ENCODE measurements at regions not wholly inside any gene's neighbourhood (a gene's known extent, or its start where the extent isn't known, plus 50 kb on each side); places are given as distances from the start of the nearest gene placed in this dataset.

DNA sequence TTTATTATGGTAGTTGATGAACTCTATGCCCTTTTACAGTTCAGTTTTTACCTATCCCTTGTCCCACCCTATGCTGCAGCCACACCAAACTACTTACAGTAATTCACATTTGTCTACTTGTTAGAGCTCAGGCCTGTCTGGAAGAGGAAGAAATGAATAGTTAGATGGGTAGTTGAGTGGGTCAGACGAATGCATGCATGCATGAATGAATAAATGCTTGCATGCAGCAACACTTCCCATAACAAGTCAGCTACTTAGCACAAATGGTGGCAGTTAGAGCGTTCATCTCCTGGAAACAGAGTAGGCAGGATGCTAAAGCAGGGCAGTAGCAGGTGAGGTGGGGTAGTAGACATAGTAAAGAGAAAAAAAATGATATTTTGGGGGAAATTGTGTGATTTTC lies 322.3 kb downstream of the NDFIP2 start:
- H3K27me3 ChIP-seq (ENCODE audit: control insufficient read depth in 4 of 4, insufficient read depth in 4 of 4, low read length in 3 of 4), result peaks cover 0 to 5% (median 0%) of the 10 kb centered on the region in 4 donors
- H3K9ac ChIP-seq (ENCODE audit: low read depth in 1 of 2, low read length in 2 of 2), result no peak overlapping the region
- no peaks in the 10 kb centered on the region for H3K9me3 ChIP-seq (ENCODE audit: control insufficient read depth in 4 of 4, low read length in 3 of 4)
- no peak overlapping the region for H3K27ac ChIP-seq (ENCODE audit: low read depth in 1 of 2, low read length in 2 of 2)
- 77% methylated on average over 2 of the region's 2 CpGs for WGBS
- no peak overlapping the region for H3K4me3 ChIP-seq (ENCODE audit: low read depth in 1 of 3, low read length in 3 of 3)
- TF ChIP-seq HNF4A (conservative IDR thresholded peaks at IDR 0.05) (no peak), GABPA (IDR thresholded peaks at IDR 0.05 in 1 of 2, conservative IDR thresholded peaks at IDR 0.05 in 1 of 2) (no peak), TAF1 (conservative IDR thresholded peaks at IDR 0.05) (no peak), RAD21 (IDR thresholded peaks at IDR 0.05) (no peak), RXRA (IDR thresholded peaks at IDR 0.05) (no peak), FOXA2 (IDR thresholded peaks at IDR 0.05) (no peak), EGR1 (IDR thresholded peaks at IDR 0.05; ENCODE audit: low read depth in 2 of 2) (no peak), YY1 (IDR thresholded peaks at IDR 0.05) (no peak), FOXA1 (IDR thresholded peaks at IDR 0.05) (no peak), NR2F2 (IDR thresholded peaks at IDR 0.05) (no peak), HNF4G (IDR thresholded peaks at IDR 0.05) (no peak), JUND (IDR thresholded peaks at IDR 0.05) (no peak), SP1 (IDR thresholded peaks at IDR 0.05) (no peak)
- TF ChIP-seq, protein P1, sequence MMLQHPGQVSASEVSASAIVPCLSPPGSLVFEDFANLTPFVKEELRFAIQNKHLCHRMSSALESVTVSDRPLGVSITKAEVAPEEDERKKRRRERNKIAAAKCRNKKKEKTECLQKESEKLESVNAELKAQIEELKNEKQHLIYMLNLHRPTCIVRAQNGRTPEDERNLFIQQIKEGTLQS (IDR thresholded peaks at IDR 0.05), result no peak
- TF ChIP-seq, protein P2, sequence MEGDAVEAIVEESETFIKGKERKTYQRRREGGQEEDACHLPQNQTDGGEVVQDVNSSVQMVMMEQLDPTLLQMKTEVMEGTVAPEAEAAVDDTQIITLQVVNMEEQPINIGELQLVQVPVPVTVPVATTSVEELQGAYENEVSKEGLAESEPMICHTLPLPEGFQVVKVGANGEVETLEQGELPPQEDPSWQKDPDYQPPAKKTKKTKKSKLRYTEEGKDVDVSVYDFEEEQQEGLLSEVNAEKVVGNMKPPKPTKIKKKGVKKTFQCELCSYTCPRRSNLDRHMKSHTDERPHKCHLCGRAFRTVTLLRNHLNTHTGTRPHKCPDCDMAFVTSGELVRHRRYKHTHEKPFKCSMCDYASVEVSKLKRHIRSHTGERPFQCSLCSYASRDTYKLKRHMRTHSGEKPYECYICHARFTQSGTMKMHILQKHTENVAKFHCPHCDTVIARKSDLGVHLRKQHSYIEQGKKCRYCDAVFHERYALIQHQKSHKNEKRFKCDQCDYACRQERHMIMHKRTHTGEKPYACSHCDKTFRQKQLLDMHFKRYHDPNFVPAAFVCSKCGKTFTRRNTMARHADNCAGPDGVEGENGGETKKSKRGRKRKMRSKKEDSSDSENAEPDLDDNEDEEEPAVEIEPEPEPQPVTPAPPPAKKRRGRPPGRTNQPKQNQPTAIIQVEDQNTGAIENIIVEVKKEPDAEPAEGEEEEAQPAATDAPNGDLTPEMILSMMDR (IDR thresholded peaks at IDR 0.05; ENCODE audit: low read depth, low read length, missing input control), result no peak
- TF ChIP-seq, protein P3, sequence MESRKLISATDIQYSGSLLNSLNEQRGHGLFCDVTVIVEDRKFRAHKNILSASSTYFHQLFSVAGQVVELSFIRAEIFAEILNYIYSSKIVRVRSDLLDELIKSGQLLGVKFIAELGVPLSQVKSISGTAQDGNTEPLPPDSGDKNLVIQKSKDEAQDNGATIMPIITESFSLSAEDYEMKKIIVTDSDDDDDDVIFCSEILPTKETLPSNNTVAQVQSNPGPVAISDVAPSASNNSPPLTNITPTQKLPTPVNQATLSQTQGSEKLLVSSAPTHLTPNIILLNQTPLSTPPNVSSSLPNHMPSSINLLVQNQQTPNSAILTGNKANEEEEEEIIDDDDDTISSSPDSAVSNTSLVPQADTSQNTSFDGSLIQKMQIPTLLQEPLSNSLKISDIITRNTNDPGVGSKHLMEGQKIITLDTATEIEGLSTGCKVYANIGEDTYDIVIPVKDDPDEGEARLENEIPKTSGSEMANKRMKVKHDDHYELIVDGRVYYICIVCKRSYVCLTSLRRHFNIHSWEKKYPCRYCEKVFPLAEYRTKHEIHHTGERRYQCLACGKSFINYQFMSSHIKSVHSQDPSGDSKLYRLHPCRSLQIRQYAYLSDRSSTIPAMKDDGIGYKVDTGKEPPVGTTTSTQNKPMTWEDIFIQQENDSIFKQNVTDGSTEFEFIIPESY (IDR thresholded peaks at IDR 0.05), result no peak
- TF ChIP-seq, protein P4, sequence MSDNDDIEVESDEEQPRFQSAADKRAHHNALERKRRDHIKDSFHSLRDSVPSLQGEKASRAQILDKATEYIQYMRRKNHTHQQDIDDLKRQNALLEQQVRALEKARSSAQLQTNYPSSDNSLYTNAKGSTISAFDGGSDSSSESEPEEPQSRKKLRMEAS (IDR thresholded peaks at IDR 0.05), result no peak
- TF ChIP-seq, protein P5, sequence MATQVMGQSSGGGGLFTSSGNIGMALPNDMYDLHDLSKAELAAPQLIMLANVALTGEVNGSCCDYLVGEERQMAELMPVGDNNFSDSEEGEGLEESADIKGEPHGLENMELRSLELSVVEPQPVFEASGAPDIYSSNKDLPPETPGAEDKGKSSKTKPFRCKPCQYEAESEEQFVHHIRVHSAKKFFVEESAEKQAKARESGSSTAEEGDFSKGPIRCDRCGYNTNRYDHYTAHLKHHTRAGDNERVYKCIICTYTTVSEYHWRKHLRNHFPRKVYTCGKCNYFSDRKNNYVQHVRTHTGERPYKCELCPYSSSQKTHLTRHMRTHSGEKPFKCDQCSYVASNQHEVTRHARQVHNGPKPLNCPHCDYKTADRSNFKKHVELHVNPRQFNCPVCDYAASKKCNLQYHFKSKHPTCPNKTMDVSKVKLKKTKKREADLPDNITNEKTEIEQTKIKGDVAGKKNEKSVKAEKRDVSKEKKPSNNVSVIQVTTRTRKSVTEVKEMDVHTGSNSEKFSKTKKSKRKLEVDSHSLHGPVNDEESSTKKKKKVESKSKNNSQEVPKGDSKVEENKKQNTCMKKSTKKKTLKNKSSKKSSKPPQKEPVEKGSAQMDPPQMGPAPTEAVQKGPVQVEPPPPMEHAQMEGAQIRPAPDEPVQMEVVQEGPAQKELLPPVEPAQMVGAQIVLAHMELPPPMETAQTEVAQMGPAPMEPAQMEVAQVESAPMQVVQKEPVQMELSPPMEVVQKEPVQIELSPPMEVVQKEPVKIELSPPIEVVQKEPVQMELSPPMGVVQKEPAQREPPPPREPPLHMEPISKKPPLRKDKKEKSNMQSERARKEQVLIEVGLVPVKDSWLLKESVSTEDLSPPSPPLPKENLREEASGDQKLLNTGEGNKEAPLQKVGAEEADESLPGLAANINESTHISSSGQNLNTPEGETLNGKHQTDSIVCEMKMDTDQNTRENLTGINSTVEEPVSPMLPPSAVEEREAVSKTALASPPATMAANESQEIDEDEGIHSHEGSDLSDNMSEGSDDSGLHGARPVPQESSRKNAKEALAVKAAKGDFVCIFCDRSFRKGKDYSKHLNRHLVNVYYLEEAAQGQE (IDR thresholded peaks at IDR 0.05), result no peak
- H3K36me3 ChIP-seq (ENCODE audit: control insufficient read depth in 4 of 4, insufficient read depth in 3 of 4, low read depth in 1 of 4, low read length in 3 of 4), result no peaks in the 10 kb centered on the region
- no peak for DNase-seq (ENCODE audit: low spot score)
- peaks cover 0 to 1% (median 0%) of the 10 kb centered on the region in 4 donors for H3K4me1 ChIP-seq (ENCODE audit: control insufficient read depth in 4 of 4, insufficient read depth in 4 of 4, low read length in 3 of 4)

Data from liver (tissue), 8 donors.